ENCODE measurements at regions not wholly inside any gene's neighbourhood (a gene's known extent, or its start where the extent isn't known, plus 50 kb on each side); places are given as distances from the start of the nearest gene placed in this dataset.

DNA sequence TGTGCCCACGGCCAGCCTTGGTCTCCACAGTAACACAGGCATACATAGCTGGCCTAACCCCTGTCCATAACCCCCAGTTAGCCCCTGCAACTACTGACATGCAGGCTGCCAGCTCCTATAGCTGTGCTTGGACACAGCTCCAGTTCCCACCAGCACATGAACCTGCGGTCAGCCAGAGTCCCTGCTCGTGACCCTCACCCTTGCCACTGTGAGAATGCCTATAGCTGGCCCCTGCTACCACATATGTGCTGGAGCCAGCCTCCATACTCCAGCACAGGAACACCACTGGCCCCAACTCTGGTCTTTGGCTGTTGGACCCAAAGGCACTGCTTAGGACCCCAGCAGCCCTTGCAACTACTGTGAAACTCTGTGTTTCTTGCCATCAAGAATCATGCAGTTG is 930.9 kb downstream of the ADGRL3 start:
- TF ChIP-seq MXI1 (IDR thresholded peaks at IDR 0.05; ENCODE audit: low read depth, low read length) (no peak), GABPA (IDR thresholded peaks at IDR 0.05; ENCODE audit: low read depth) (no peak), FOSL2 (IDR thresholded peaks at IDR 0.05; ENCODE audit: borderline replicate concordance, low read depth) (no peak), FOXM1 (IDR thresholded peaks at IDR 0.05; ENCODE audit: low read depth) (no peak), RAD21 (IDR thresholded peaks at IDR 0.05; ENCODE audit: low read length) (no peak), RCOR1 (IDR thresholded peaks at IDR 0.05; ENCODE audit: low read length) (no peak)
- TF ChIP-seq, protein P1, sequence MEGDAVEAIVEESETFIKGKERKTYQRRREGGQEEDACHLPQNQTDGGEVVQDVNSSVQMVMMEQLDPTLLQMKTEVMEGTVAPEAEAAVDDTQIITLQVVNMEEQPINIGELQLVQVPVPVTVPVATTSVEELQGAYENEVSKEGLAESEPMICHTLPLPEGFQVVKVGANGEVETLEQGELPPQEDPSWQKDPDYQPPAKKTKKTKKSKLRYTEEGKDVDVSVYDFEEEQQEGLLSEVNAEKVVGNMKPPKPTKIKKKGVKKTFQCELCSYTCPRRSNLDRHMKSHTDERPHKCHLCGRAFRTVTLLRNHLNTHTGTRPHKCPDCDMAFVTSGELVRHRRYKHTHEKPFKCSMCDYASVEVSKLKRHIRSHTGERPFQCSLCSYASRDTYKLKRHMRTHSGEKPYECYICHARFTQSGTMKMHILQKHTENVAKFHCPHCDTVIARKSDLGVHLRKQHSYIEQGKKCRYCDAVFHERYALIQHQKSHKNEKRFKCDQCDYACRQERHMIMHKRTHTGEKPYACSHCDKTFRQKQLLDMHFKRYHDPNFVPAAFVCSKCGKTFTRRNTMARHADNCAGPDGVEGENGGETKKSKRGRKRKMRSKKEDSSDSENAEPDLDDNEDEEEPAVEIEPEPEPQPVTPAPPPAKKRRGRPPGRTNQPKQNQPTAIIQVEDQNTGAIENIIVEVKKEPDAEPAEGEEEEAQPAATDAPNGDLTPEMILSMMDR (IDR thresholded peaks at IDR 0.05): no peak
- TF ChIP-seq, protein P2, sequence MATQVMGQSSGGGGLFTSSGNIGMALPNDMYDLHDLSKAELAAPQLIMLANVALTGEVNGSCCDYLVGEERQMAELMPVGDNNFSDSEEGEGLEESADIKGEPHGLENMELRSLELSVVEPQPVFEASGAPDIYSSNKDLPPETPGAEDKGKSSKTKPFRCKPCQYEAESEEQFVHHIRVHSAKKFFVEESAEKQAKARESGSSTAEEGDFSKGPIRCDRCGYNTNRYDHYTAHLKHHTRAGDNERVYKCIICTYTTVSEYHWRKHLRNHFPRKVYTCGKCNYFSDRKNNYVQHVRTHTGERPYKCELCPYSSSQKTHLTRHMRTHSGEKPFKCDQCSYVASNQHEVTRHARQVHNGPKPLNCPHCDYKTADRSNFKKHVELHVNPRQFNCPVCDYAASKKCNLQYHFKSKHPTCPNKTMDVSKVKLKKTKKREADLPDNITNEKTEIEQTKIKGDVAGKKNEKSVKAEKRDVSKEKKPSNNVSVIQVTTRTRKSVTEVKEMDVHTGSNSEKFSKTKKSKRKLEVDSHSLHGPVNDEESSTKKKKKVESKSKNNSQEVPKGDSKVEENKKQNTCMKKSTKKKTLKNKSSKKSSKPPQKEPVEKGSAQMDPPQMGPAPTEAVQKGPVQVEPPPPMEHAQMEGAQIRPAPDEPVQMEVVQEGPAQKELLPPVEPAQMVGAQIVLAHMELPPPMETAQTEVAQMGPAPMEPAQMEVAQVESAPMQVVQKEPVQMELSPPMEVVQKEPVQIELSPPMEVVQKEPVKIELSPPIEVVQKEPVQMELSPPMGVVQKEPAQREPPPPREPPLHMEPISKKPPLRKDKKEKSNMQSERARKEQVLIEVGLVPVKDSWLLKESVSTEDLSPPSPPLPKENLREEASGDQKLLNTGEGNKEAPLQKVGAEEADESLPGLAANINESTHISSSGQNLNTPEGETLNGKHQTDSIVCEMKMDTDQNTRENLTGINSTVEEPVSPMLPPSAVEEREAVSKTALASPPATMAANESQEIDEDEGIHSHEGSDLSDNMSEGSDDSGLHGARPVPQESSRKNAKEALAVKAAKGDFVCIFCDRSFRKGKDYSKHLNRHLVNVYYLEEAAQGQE (IDR thresholded peaks at IDR 0.05; ENCODE audit: low read depth, low read length): no peak
- TF ChIP-seq, protein P3, sequence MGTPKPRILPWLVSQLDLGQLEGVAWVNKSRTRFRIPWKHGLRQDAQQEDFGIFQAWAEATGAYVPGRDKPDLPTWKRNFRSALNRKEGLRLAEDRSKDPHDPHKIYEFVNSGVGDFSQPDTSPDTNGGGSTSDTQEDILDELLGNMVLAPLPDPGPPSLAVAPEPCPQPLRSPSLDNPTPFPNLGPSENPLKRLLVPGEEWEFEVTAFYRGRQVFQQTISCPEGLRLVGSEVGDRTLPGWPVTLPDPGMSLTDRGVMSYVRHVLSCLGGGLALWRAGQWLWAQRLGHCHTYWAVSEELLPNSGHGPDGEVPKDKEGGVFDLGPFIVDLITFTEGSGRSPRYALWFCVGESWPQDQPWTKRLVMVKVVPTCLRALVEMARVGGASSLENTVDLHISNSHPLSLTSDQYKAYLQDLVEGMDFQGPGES (IDR thresholded peaks at IDR 0.05; ENCODE audit: low read depth, low read length): no peak
